ENCODE measurements at regions not wholly inside any gene's neighbourhood (a gene's known extent, or its start where the extent isn't known, plus 50 kb on each side); places are given as distances from the start of the nearest gene placed in this dataset.

DNA sequence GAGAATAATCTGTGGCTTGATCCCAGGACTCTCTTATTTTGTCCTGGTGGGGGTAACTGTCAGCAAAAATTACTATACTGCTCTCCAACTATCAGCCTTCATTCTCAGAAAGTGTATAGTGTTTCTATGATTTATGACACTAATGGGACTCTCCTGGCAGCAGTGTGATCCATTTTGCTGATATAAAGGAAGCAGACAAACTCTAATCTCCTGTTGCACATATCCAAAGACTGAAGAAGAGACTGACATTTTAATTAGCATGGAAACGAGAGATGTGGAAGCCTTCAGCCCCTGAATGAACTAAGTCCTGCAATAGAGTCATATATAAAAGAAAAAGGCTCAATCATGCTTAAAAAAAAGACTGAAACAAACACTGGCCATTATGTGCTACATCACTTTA is 127.8 kb upstream of the SSTR1 start:
- intact Hi-C loops (cut with DNase I; ENCODE audit: low total_unique reads) (no loop called here), in situ Hi-C loops (cut with MboI; ENCODE audit: low sequenced_read_pairs in 4 of 4) (no loop called here)
- Histone ChIP-seq H3K27me3 (no peaks in the 10 kb centered on the region), H3K4me3 (no peak overlapping the region), H3K4me1 (no peaks in the 10 kb centered on the region), H3K27ac (no peak overlapping the region), H3K36me3 (no peaks in the 10 kb centered on the region), H3K9me3 (no peaks in the 10 kb centered on the region)
- ATAC-seq, result no peak
- TF ChIP-seq, protein P1, sequence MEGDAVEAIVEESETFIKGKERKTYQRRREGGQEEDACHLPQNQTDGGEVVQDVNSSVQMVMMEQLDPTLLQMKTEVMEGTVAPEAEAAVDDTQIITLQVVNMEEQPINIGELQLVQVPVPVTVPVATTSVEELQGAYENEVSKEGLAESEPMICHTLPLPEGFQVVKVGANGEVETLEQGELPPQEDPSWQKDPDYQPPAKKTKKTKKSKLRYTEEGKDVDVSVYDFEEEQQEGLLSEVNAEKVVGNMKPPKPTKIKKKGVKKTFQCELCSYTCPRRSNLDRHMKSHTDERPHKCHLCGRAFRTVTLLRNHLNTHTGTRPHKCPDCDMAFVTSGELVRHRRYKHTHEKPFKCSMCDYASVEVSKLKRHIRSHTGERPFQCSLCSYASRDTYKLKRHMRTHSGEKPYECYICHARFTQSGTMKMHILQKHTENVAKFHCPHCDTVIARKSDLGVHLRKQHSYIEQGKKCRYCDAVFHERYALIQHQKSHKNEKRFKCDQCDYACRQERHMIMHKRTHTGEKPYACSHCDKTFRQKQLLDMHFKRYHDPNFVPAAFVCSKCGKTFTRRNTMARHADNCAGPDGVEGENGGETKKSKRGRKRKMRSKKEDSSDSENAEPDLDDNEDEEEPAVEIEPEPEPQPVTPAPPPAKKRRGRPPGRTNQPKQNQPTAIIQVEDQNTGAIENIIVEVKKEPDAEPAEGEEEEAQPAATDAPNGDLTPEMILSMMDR (IDR thresholded peaks at IDR 0.05 in 4 of 5, conservative IDR thresholded peaks at IDR 0.05 in 1 of 5), result no peak
- no peak for TF ChIP-seq POLR2A (IDR thresholded peaks at IDR 0.05)
- DNase-seq, result no peak

DNA sequence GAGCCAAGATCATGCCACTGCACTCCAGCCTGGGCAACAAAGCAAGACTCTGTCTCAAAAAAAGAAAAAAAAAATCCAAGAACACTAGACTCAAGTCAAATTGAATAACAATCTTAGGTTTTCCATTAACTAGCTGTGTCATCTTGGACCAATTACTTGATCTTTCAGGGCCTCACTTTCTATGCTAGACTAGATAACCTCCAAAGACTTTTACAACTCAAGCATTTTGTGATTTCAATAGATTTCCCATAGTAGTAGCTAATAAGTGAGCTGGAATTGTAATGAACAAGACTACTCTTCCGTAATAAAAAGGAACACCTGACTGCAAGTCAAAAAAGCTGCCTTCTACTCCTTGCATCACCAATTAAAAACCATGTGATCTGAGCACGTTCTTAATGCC is 127.0 kb upstream of the SSTR1 start:
- ATAC-seq, result no peak
- H3K4me1 ChIP-seq, result no peaks in the 10 kb centered on the region
- no peak for TF ChIP-seq POLR2A (IDR thresholded peaks at IDR 0.05)
- TF ChIP-seq, protein P1 (IDR thresholded peaks at IDR 0.05 in 4 of 5, conservative IDR thresholded peaks at IDR 0.05 in 1 of 5), result no peak
- H3K36me3 ChIP-seq, result no peaks in the 10 kb centered on the region
- in situ Hi-C loops (cut with MboI; ENCODE audit: low sequenced_read_pairs in 4 of 4) (no loop called here), intact Hi-C loops (cut with DNase I; ENCODE audit: low total_unique reads) (no loop called here)
- no peak overlapping the region for H3K27ac ChIP-seq
- no peak for DNase-seq
- H3K27me3 ChIP-seq, result no peaks in the 10 kb centered on the region
- H3K9me3 ChIP-seq, result no peaks in the 10 kb centered on the region
- H3K4me3 ChIP-seq, result no peak overlapping the region

DNA sequence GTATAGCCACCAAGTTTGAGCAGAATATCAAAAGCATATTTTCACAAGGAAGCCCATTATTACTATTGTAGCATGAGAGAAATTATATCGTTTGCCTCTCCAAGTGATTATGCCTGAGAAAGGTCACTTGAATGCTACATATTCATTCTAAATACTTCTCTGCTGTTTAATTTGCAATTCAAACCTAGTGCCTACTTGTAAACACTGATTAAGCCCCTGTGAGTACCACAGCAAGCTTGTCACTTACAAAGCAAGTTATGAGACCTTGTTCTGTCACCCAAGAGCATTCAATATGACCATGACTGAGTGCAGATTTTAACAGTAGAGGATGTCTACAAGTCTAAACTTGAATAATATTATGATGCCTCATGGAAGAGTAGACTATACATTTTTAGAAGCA is 124.7 kb upstream of the SSTR1 start:
- in situ Hi-C loops (cut with MboI; ENCODE audit: low sequenced_read_pairs in 4 of 4), result no loop called here
- no peaks in the 10 kb centered on the region for H3K36me3 ChIP-seq

DNA sequence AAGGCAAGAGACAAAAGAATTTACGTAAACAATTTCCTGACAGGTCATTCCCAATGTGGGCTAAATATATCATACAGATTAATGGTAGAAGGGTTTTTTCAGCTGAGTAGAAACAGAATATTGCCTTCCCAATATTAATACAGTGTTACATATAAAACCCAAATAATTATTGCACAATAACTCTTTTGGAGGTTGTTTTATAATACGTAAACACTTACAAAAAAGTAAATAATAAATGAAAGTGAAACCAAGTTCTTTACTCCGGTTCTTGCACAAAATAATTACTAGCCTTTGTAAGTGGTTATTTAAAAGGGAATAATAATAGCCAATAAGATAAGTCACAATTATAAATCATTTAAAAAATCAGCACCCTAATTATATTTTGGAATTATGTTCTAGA is 118.6 kb upstream of the SSTR1 start:
- in situ Hi-C loops (cut with MboI; ENCODE audit: low sequenced_read_pairs in 4 of 4) (no loop called here), intact Hi-C loops (cut with DNase I; ENCODE audit: low total_unique reads) (no loop called here)
- TF ChIP-seq POLR2A (IDR thresholded peaks at IDR 0.05), result no peak
- TF ChIP-seq, protein P1 (IDR thresholded peaks at IDR 0.05 in 4 of 5, conservative IDR thresholded peaks at IDR 0.05 in 1 of 5), result no peak
- H3K27me3 ChIP-seq, result no peaks in the 10 kb centered on the region
- no peak overlapping the region for H3K27ac ChIP-seq
- peaks cover 0 to 4% (median 0%) of the 10 kb centered on the region in 3 donors for H3K9me3 ChIP-seq
- peak overlapping the region; percentile 0 to 33 (median 23) for H3K4me3 ChIP-seq
- H3K36me3 ChIP-seq, result no peaks in the 10 kb centered on the region
- DNase-seq (no peak), ATAC-seq (no peak)
- no peaks in the 10 kb centered on the region for H3K4me1 ChIP-seq

More for the DNA sequence above, 124.7 kb upstream of the SSTR1 start:
- DNase-seq (no peak), ATAC-seq (no peak)
- intact Hi-C loops (cut with DNase I; ENCODE audit: low total_unique reads), result no loop called here
- H3K9me3 ChIP-seq, result no peaks in the 10 kb centered on the region
- H3K4me3 ChIP-seq, result no peak overlapping the region
- TF ChIP-seq, protein P1 (IDR thresholded peaks at IDR 0.05 in 4 of 5, conservative IDR thresholded peaks at IDR 0.05 in 1 of 5), result no peak
- TF ChIP-seq POLR2A (IDR thresholded peaks at IDR 0.05), result no peak
- H3K4me1 ChIP-seq, result no peaks in the 10 kb centered on the region
- H3K27ac ChIP-seq, result no peak overlapping the region
- H3K27me3 ChIP-seq, result no peaks in the 10 kb centered on the region

DNA sequence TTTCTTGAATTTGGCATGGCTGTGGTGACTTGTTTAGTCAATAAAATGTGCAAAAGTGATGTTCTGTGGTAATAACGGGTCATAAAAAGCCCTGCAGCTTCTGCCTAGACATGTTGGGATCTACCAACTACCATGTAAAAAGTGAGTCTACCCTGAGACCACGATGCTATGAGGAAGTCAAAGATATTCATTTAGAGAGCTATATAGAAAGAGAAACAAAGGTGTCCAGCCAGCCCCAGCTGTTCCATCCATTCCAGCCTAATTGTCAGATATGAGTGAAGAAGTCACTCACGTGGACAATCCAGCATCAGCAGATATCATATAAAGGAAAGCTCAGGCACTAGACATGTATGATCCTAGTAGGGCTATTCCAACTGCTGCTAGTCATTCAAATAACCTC is 117.2 kb upstream of the SSTR1 start:
- DNase-seq, result no peak
- no peak for TF ChIP-seq POLR2A (IDR thresholded peaks at IDR 0.05)
- TF ChIP-seq, protein P1 (IDR thresholded peaks at IDR 0.05 in 4 of 5, conservative IDR thresholded peaks at IDR 0.05 in 1 of 5), result no peak
- H3K4me3 ChIP-seq, result no peak overlapping the region
- H3K27ac ChIP-seq, result no peak overlapping the region
- H3K4me1 ChIP-seq, result no peaks in the 10 kb centered on the region
- H3K9me3 ChIP-seq, result peaks cover 0 to 4% (median 0%) of the 10 kb centered on the region in 3 donors
- no peaks in the 10 kb centered on the region for H3K27me3 ChIP-seq
- in situ Hi-C loops (cut with MboI; ENCODE audit: low sequenced_read_pairs in 4 of 4) (no loop called here), intact Hi-C loops (cut with DNase I; ENCODE audit: low total_unique reads) (no loop called here)
- ATAC-seq, result no peak
- H3K36me3 ChIP-seq, result no peaks in the 10 kb centered on the region
